GM12875 (cell line): ENCODE measurements at regions not wholly inside any gene's neighbourhood (a gene's known extent, or its start where the extent isn't known, plus 50 kb on each side); places are given as distances from the start of the nearest gene placed in this dataset.

Experiments used
- H3K4me3 ChIP-seq: one replicate; pipeline ENCODE4 v1.5.1; 2011; ENCODE audit warnings: low read depth, low read length, control low read depth
- TF ChIP-seq, protein P1 (sequence below): IDR thresholded peaks from 2 replicates; pipeline ENCODE4 v1.5.1; 2011; ENCODE audit warnings: low read depth, mild to moderate bottlenecking, control low read depth, inconsistent platforms, low read length, moderate library complexity, borderline replicate concordance; ENCODE audit not compliant: insufficient read depth

DNA sequence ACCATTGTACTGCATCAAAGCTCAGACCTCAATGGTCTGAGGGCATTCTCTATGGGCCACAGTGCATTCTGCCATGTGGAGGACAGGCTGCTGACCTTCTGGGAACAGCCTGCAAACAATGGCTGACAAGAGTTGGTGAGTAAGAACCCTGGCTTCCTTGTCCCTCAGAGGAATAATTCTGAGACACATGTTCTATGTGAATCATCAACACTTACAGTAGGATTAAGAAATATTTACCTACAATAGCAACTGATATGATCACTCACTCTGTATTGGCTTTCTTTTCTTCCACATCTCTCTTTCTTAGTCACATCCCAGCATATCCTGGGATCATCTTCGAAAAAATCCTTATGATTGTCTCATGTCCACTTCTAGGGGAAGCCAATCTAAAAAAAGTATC lies 306.5 kb upstream of the ITGA1 start:
- TF ChIP-seq, protein P1, sequence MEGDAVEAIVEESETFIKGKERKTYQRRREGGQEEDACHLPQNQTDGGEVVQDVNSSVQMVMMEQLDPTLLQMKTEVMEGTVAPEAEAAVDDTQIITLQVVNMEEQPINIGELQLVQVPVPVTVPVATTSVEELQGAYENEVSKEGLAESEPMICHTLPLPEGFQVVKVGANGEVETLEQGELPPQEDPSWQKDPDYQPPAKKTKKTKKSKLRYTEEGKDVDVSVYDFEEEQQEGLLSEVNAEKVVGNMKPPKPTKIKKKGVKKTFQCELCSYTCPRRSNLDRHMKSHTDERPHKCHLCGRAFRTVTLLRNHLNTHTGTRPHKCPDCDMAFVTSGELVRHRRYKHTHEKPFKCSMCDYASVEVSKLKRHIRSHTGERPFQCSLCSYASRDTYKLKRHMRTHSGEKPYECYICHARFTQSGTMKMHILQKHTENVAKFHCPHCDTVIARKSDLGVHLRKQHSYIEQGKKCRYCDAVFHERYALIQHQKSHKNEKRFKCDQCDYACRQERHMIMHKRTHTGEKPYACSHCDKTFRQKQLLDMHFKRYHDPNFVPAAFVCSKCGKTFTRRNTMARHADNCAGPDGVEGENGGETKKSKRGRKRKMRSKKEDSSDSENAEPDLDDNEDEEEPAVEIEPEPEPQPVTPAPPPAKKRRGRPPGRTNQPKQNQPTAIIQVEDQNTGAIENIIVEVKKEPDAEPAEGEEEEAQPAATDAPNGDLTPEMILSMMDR = no peak
- H3K4me3 ChIP-seq = no peak overlapping the region

DNA sequence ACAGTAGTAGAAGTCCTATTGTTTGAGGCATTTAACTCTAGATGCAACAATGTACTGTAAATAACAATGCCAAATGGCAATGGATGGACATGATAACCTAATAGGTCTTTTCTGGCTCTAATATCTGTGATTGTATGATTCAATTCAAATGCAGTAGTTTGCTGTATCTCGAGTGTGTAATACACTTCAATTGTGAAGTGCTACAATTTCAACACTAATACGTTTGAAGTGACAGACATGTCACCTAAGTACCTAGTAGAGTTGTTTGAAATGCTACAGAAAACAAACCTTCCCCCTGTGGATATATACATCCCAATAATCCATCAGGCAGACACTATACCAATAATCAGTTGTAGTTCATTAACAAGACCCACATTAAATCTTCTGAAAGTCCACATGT lies 305.9 kb upstream of the ITGA1 start:
- no peak overlapping the region for H3K4me3 ChIP-seq
- TF ChIP-seq, protein P1 = no peak

DNA sequence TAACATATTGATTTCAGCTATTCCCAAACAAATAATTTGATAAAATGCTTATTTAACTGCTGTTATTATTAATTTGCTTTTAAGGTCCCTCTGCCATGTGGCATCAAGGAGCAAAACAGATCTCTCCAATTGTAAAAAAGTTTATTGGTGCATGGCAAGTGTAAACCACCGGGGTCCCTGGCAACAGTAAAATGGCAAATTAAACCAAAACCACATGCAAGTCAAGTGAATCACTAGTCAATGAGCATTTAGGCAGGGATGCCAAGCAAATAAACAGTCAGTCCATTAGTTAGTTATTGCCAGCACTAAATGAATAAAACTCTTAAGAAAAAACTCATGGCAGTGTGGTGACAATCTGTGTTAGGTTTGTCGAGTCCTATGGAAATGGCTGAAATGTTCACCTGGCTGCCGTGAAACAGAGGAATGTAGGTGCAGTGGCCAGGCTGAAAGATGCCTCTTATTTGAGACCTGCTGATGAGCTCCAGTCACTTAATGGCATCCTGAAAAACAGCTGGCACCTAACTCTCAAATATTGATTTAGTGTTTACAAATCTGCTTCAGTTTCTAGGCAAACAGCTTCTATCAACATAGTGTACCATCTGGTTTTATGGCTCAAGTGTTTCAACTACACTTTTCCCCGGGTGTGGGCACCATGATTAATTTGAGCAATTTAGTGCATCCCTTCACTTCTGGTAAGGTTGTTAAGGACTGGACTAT lies 296.5 kb upstream of the ITGA1 start:
- no peak overlapping the region for H3K4me3 ChIP-seq
- TF ChIP-seq, protein P1 = no peak

DNA sequence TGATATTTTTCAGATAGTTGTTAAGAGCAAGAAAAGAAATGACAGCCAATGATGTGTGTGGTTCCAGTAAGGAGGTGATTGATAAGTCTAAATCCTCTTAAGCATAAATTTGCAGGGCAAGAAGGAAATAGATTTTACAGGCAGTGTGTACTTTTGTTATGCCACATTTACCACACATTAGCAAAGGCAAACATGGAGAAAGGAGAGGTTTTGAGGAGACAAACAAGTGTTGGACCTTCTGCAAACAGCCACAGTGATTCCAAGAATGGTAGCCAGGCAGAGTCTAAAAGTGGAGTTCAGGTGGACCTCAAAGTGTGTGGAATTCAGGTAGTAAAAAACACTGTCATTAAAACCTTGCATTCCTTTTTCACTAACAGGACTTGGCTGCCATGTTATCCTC lies 295.9 kb upstream of the ITGA1 start:
- H3K4me3 ChIP-seq = no peak overlapping the region
- TF ChIP-seq, protein P1 = no peak

DNA sequence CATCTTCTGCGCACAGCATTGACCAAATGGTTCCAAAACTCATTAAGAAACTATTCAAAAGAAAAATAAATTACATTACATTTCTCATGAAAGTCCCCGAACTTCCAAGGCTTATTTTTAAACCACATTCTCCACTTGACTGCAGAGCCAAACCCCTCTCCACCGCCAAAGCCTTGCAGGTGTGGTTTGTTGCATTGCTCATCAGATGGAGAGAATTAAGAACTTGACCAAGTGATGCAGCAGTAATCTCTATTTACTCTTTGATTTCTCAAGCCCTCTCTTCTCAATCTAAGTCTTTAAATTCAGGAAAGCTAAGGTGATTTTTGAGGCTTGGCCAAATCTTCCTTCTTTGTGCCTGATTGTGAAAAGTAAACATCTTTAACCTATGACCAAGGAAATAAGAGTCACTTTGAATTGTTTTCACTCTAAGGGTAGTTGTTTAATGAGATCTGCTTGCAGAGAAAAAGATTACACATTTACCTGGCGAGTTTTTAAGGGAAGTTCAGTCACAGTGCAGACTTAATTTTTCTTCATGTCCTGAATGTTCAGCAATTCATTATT lies 290.5 kb upstream of the ITGA1 start:
- H3K4me3 ChIP-seq = no peak overlapping the region
- TF ChIP-seq, protein P1 = no peak

- TF ChIP-seq, protein P1 = no peak
- H3K4me3 ChIP-seq = no peak overlapping the region
Measured at GRCh38 chr5:52498607-52499006, 289.1 kb upstream of the ITGA1 start.

- TF ChIP-seq, protein P1 = no peak
- H3K4me3 ChIP-seq = no peak overlapping the region
Measured at GRCh38 chr5:52502460-52502999, 285.2 kb upstream of the ITGA1 start.
